ENCODE measurements at regions not wholly inside any gene's neighbourhood (a gene's known extent, or its start where the extent isn't known, plus 50 kb on each side); places are given as distances from the start of the nearest gene placed in this dataset.

GRCh38 chr7:110373859-110374258, 717.1 kb upstream of the LRRN3 start:
- Histone ChIP-seq H3K27ac (no peak overlapping the region), H3K36me3 (ENCODE audit: control insufficient read depth, insufficient read depth, low read length) (no peaks in the 10 kb centered on the region), H3K9ac (no peak overlapping the region), H3K27me3 (ENCODE audit: control insufficient read depth, insufficient read depth, low read length) (no peaks in the 10 kb centered on the region), H3K4me2 (ENCODE audit: low read length) (no peak overlapping the region), H3K4me1 (no peaks in the 10 kb centered on the region), H3K4me3 (ENCODE audit: low read depth, low read length) (no peak overlapping the region), H2AFZ (no peak overlapping the region), H3K9me3 (ENCODE audit: control insufficient read depth, low read length) (no peaks in the 10 kb centered on the region), H3K79me2 (no peaks in the 10 kb centered on the region)
- TF ChIP-seq, protein P1, sequence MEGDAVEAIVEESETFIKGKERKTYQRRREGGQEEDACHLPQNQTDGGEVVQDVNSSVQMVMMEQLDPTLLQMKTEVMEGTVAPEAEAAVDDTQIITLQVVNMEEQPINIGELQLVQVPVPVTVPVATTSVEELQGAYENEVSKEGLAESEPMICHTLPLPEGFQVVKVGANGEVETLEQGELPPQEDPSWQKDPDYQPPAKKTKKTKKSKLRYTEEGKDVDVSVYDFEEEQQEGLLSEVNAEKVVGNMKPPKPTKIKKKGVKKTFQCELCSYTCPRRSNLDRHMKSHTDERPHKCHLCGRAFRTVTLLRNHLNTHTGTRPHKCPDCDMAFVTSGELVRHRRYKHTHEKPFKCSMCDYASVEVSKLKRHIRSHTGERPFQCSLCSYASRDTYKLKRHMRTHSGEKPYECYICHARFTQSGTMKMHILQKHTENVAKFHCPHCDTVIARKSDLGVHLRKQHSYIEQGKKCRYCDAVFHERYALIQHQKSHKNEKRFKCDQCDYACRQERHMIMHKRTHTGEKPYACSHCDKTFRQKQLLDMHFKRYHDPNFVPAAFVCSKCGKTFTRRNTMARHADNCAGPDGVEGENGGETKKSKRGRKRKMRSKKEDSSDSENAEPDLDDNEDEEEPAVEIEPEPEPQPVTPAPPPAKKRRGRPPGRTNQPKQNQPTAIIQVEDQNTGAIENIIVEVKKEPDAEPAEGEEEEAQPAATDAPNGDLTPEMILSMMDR (IDR thresholded peaks at IDR 0.05), result no peak

- no peaks in the 10 kb centered on the region for H3K4me1 ChIP-seq
- H3K9me3 ChIP-seq (ENCODE audit: control insufficient read depth, low read length), result no peaks in the 10 kb centered on the region
- H2AFZ ChIP-seq, result no peak overlapping the region
- no peaks in the 10 kb centered on the region for H3K79me2 ChIP-seq
- no peak overlapping the region for H3K4me3 ChIP-seq (ENCODE audit: low read depth, low read length)
- no peaks in the 10 kb centered on the region for H3K27me3 ChIP-seq (ENCODE audit: control insufficient read depth, insufficient read depth, low read length)
- H3K4me2 ChIP-seq (ENCODE audit: low read length), result no peak overlapping the region
- H3K9ac ChIP-seq, result no peak overlapping the region
- H3K36me3 ChIP-seq (ENCODE audit: control insufficient read depth, insufficient read depth, low read length), result no peaks in the 10 kb centered on the region
- TF ChIP-seq, protein P1 (IDR thresholded peaks at IDR 0.05), result no peak
- H3K27ac ChIP-seq, result no peak overlapping the region
Measured at GRCh38 chr7:110375068-110375467, 715.9 kb upstream of the LRRN3 start.

DNA sequence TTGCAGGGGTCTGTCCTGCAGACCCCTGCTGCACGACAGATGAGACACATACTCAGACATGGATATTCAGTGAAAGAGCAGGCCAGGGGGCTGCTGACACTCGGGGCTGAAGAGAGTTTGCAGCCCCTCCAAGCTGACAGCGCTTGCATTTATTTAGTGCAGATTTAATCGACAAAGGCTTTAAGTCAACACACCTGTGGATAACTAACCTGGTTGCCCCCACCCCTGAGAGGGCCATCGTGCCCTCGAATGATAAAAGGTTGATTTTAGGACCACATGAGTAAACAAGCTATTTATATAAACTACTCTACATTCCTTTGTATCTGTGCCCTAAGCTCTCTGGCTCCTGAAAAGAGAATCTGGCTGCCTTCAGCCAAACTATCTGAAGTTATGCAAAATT, 708.2 kb upstream of the LRRN3 start:
- TF ChIP-seq, protein P1 (IDR thresholded peaks at IDR 0.05), result no peak
- no peak overlapping the region for H3K4me3 ChIP-seq (ENCODE audit: low read depth, low read length)
- no peaks in the 10 kb centered on the region for H3K4me1 ChIP-seq
- H3K4me2 ChIP-seq (ENCODE audit: low read length), result no peak overlapping the region
- no peaks in the 10 kb centered on the region for H3K9me3 ChIP-seq (ENCODE audit: control insufficient read depth, low read length)
- no peaks in the 10 kb centered on the region for H3K79me2 ChIP-seq
- H3K36me3 ChIP-seq (ENCODE audit: control insufficient read depth, insufficient read depth, low read length), result no peaks in the 10 kb centered on the region
- no peak overlapping the region for H2AFZ ChIP-seq
- H3K27ac ChIP-seq, result no peak overlapping the region
- no peak overlapping the region for H3K9ac ChIP-seq
- no peaks in the 10 kb centered on the region for H3K27me3 ChIP-seq (ENCODE audit: control insufficient read depth, insufficient read depth, low read length)

DNA sequence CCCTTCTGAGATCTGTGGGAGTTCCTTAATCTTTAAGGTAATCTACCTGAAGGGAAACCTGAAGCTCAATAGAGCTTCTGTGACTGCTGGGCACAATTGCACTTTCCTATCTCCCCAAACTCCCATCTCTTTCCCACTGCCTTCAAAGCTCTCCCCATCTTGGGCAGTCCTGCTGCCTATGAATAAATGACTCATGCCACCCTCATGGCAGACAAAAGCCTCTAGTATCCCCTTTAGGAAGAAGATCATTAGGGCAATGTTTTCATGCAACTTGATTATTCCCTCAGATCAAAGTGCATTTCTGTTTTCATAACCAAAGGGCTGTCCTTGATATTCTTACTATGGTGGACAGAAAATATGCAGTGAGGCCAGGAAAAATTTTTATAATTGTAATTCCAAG, 704.9 kb upstream of the LRRN3 start:
- Histone ChIP-seq H3K4me3 (ENCODE audit: low read depth, low read length) (no peak overlapping the region), H3K36me3 (ENCODE audit: control insufficient read depth, insufficient read depth, low read length) (no peaks in the 10 kb centered on the region), H3K9me3 (ENCODE audit: control insufficient read depth, low read length) (no peaks in the 10 kb centered on the region), H3K4me1 (no peaks in the 10 kb centered on the region), H3K79me2 (no peaks in the 10 kb centered on the region), H3K4me2 (ENCODE audit: low read length) (no peak overlapping the region), H3K9ac (no peak overlapping the region), H2AFZ (no peak overlapping the region), H3K27me3 (ENCODE audit: control insufficient read depth, insufficient read depth, low read length) (no peaks in the 10 kb centered on the region), H3K27ac (no peak overlapping the region)
- TF ChIP-seq, protein P1 (IDR thresholded peaks at IDR 0.05), result no peak

- H2AFZ ChIP-seq, result no peak overlapping the region
- H3K27me3 ChIP-seq (ENCODE audit: control insufficient read depth, insufficient read depth, low read length), result no peaks in the 10 kb centered on the region
- no peak overlapping the region for H3K4me3 ChIP-seq (ENCODE audit: low read depth, low read length)
- H3K27ac ChIP-seq, result no peak overlapping the region
- no peaks in the 10 kb centered on the region for H3K36me3 ChIP-seq (ENCODE audit: control insufficient read depth, insufficient read depth, low read length)
- TF ChIP-seq, protein P1 (IDR thresholded peaks at IDR 0.05), result no peak
- H3K4me1 ChIP-seq, result no peaks in the 10 kb centered on the region
- no peaks in the 10 kb centered on the region for H3K79me2 ChIP-seq
- no peak overlapping the region for H3K9ac ChIP-seq
- H3K4me2 ChIP-seq (ENCODE audit: low read length), result no peak overlapping the region
- H3K9me3 ChIP-seq (ENCODE audit: control insufficient read depth, low read length), result no peaks in the 10 kb centered on the region
Measured at GRCh38 chr7:110386913-110387312, 704.0 kb upstream of the LRRN3 start.
